ENCODE measurements at regions not wholly inside any gene's neighbourhood (a gene's known extent, or its start where the extent isn't known, plus 50 kb on each side); places are given as distances from the start of the nearest gene placed in this dataset.

GRCh38 chr12:74780182-74780849 lies 242.7 kb downstream of the ATXN7L3B start:
- TF ChIP-seq, protein P1, sequence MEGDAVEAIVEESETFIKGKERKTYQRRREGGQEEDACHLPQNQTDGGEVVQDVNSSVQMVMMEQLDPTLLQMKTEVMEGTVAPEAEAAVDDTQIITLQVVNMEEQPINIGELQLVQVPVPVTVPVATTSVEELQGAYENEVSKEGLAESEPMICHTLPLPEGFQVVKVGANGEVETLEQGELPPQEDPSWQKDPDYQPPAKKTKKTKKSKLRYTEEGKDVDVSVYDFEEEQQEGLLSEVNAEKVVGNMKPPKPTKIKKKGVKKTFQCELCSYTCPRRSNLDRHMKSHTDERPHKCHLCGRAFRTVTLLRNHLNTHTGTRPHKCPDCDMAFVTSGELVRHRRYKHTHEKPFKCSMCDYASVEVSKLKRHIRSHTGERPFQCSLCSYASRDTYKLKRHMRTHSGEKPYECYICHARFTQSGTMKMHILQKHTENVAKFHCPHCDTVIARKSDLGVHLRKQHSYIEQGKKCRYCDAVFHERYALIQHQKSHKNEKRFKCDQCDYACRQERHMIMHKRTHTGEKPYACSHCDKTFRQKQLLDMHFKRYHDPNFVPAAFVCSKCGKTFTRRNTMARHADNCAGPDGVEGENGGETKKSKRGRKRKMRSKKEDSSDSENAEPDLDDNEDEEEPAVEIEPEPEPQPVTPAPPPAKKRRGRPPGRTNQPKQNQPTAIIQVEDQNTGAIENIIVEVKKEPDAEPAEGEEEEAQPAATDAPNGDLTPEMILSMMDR (conservative IDR thresholded peaks at IDR 0.05; ENCODE audit: low read depth, low read length): no peak
- no peak for TF ChIP-seq EZH2 (IDR thresholded peaks at IDR 0.05; ENCODE audit: low read length, unreplicated experiment)
- TF ChIP-seq EZH2phosphoT487 (IDR thresholded peaks at IDR 0.05; ENCODE audit: borderline replicate concordance, low read length): no peak

All from PC-3 (cell line).